Transverse colon (tissue), 4 donors: ENCODE measurements at regions not wholly inside any gene's neighbourhood (a gene's known extent, or its start where the extent isn't known, plus 50 kb on each side); places are given as distances from the start of the nearest gene placed in this dataset.

Experiments used
- DNase-seq: peaks from one replicate; pipeline ENCODE4 v3.0.0-alpha.2; 2019
- H3K27ac ChIP-seq, 4 donors: fragments of 200-600 bp; sonication (generic); 2 replicates each; pipeline ENCODE4 v1.5.1; 2016 to 2018; ENCODE audit warnings: inconsistent platforms in 4 of 4
- H3K27me3 ChIP-seq: fragments of 200-600 bp; sonication (generic); 2 replicates; pipeline ENCODE4 v1.5.1; 2017; ENCODE audit warnings: inconsistent platforms
- H3K36me3 ChIP-seq, 4 donors: fragments of 200-600 bp; sonication (generic); 2 replicates each; pipeline ENCODE4 v1.5.1; 2017 to 2019; ENCODE audit warnings: inconsistent platforms in 4 of 4
- H3K4me1 ChIP-seq, 4 donors: fragments of 200-600 bp; sonication (generic); 2 replicates each; pipeline ENCODE4 v1.5.1; 2017 to 2020; ENCODE audit warnings: inconsistent platforms in 4 of 4
- H3K4me3 ChIP-seq, 4 donors: fragments of 200-600 bp; sonication (generic); 1 replicate in 1 of 4; 2 replicates in 3 of 4; pipeline versions ENCODE4 v1.5.1 to v1.6.1; 2017 to 2019; ENCODE audit warnings: inconsistent platforms in 4 of 4
- H3K9me3 ChIP-seq, 2 donors: fragments of 200-600 bp; sonication (generic); 2 replicates each; pipeline ENCODE4 v1.5.1; 2017 to 2019; ENCODE audit warnings: inconsistent platforms in 2 of 2
- CTCF ChIP-seq, 5 experiments: fragments of 200-600 bp in 3 of 5; fragments of 450-650 bp in 2 of 5; sonication (generic) in 3 of 5; IDR thresholded peaks; 1 replicate in 2 of 5; 2 replicates in 3 of 5; pipeline ENCODE4 v1.5.1; 2016 to 2017; ENCODE audit warnings: antibody characterized with exemption in 5 of 5, inconsistent platforms in 3 of 5, mild to moderate bottlenecking in 2 of 5, moderate library complexity in 1 of 5
- EP300 ChIP-seq: sonication (generic); formaldehyde crosslinking; IDR thresholded peaks from one replicate; pipeline ENCODE4 v1.6.1; 2017; ENCODE audit warnings: antibody characterized with exemption, low read depth
- POLR2A ChIP-seq: fragments of 450-650 bp; IDR thresholded peaks from one replicate; pipeline ENCODE4 v1.6.1; 2016; ENCODE audit warnings: antibody characterized with exemption, mild to moderate bottlenecking, moderate library complexity
- POLR2AphosphoS5 ChIP-seq, 3 donors: sonication (generic); formaldehyde crosslinking; IDR thresholded peaks; one replicate each; pipeline ENCODE4 v1.6.1; 2016; ENCODE audit warnings: antibody characterized with exemption in 3 of 3
- WGBS, 2 donors: methylation state at CpG; one replicate each; pipeline ENCODE4 v1.1.5; 2018; ENCODE audit warnings: low coverage in 1 of 2; 5-methylcytosine and 5-hydroxymethylcytosine counted together
- in situ Hi-C, 4 donors: fragments of 200-750 bp; cut with MboI; loops; one replicate each; pipeline versions ENCODE4 v1.15.0 to v1.15.1; 2017; ENCODE audit warnings: low sequenced_read_pairs in 3 of 4, low pct_ligation_motif_present in 1 of 4, low pct_unique_long_range_greater_than_20kb in 1 of 4
- intact Hi-C: fragments of 100-400 bp; cut with DNase I; formaldehyde crosslinking; loops from one replicate; pipeline ENCODE4 v1.15.1; 2023; ENCODE audit warnings: low total_unique reads

DNA sequence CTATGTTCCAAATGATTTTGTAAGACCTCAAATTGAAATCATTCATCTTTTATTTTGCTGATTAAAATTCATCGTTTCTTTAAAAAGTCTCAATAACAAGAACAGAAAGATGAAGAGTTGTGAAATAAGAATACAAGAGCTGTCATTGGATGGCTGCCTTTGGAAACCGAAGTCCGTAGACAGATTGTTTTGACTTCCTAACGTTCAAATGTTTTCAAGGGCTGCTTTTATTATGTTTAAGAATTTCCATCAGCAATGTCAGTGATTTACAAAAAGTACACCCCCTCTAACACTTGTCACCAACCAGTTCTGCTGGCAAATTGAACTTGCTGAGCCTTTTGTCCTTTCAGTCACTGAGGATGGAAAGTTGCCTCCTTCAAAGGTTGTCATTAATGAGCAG is 89.6 kb downstream of the KCNE4 start:
- H3K4me1 ChIP-seq: no peaks in the 10 kb centered on the region
- DNase-seq: no peak
- no peak overlapping the region for H3K27ac ChIP-seq
- in situ Hi-C loops (no loop called here), intact Hi-C loops (no loop called here)
- WGBS, 2 donors: 73 to 82% methylated on average over 4 of the region's 4 CpGs
- H3K36me3 ChIP-seq: no peaks in the 10 kb centered on the region
- H3K9me3 ChIP-seq: no peaks in the 10 kb centered on the region
- no peaks in the 10 kb centered on the region for H3K27me3 ChIP-seq
- TF ChIP-seq EP300 (no peak), CTCF (IDR thresholded peaks at IDR 0.05) (no peak), POLR2AphosphoS5 (IDR thresholded peaks at IDR 0.05) (no peak), POLR2A (no peak)
- no peak overlapping the region for H3K4me3 ChIP-seq

DNA sequence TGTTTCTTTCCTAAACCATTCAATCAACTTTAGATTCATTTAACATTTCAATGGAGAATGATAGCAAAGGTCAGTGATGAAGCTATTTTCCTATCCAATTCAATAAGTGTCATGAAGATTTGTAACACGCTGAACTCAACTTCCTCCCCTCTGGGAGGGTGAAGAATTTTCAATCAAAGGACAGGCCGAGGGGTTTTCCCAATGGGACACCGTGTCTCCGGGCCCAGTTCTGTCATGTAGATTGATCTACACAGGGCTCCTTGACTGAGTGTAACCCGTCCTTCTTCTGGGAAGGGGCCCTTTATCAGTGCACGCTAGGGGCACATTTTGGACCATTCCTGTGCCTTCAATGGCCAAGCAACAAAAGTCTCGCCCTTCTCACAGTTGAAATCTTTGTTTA is 90.1 kb downstream of the KCNE4 start:
- H3K9me3 ChIP-seq: no peaks in the 10 kb centered on the region
- no peaks in the 10 kb centered on the region for H3K4me1 ChIP-seq
- intact Hi-C loops: no loop called here
- H3K27me3 ChIP-seq: no peaks in the 10 kb centered on the region
- TF ChIP-seq POLR2A (no peak), POLR2AphosphoS5 (IDR thresholded peaks at IDR 0.05) (no peak), EP300 (no peak), CTCF (IDR thresholded peaks at IDR 0.05) (no peak)
- no peak for DNase-seq
- in situ Hi-C loops: no loop called here
- WGBS, 2 donors: 82% methylated on average over 7 of the region's 7 CpGs; no CpG with 5 or more reads in 1 of the 2 donors
- H3K4me3 ChIP-seq: no peak overlapping the region
- no peak overlapping the region for H3K27ac ChIP-seq
- no peaks in the 10 kb centered on the region for H3K36me3 ChIP-seq

DNA sequence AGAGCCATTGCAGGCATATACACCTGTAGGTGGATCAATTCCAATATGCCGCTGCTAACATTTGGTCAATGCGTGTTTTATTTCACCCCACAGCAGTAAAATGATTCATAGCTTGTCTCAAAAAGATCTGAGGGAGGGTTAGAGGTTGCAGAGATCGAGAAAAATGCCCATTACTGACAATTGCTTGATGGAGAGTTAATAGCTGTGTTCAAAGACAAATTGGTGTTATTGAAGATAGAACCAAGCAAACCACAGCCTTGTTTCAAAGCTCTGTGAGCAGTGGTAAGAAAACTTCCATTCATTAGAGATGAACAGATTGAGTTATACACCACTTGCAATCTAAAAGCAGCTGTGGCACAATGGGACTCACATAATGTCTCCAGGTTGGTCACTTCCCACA is 95.4 kb downstream of the KCNE4 start:
- H3K27me3 ChIP-seq: no peaks in the 10 kb centered on the region
- DNase-seq: no peak
- TF ChIP-seq POLR2A (no peak), EP300 (no peak), POLR2AphosphoS5 (IDR thresholded peaks at IDR 0.05) (no peak), CTCF (IDR thresholded peaks at IDR 0.05) (no peak)
- H3K36me3 ChIP-seq: no peaks in the 10 kb centered on the region
- no peaks in the 10 kb centered on the region for H3K9me3 ChIP-seq
- intact Hi-C loops (no loop called here), in situ Hi-C loops (no loop called here)
- no peak overlapping the region for H3K4me3 ChIP-seq
- H3K4me1 ChIP-seq: no peaks in the 10 kb centered on the region
- H3K27ac ChIP-seq: no peak overlapping the region
- 51% methylated on average over 3 of the region's 3 CpGs; no CpG with 5 or more reads in 1 of the 2 donors for WGBS, 2 donors

DNA sequence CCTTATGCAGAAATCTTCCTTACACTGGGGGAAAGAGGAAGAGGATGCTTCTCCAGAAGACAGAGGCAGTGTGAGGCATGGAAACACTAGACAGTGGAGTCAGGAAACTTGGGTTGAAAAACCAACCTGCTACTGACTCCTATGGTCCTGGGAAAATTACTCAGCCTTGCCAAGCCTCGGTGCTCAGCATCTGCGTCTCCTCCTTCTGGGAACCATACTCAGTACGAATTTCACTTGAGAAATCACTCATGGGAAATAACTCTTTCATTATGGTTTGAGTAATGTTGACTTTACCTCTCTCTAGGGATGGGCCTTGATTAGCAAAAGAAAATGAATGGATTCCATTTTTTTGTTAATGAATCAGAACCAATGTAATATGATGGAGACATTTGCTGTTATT is 96.5 kb downstream of the KCNE4 start:
- TF ChIP-seq POLR2AphosphoS5 (IDR thresholded peaks at IDR 0.05) (no peak), CTCF (IDR thresholded peaks at IDR 0.05) (no peak), EP300 (no peak), POLR2A (no peak)
- Histone ChIP-seq H3K4me1 (no peaks in the 10 kb centered on the region), H3K27me3 (no peaks in the 10 kb centered on the region), H3K9me3 (no peaks in the 10 kb centered on the region), H3K4me3 (no peak overlapping the region), H3K36me3 (no peaks in the 10 kb centered on the region), H3K27ac (no peak overlapping the region)
- in situ Hi-C loops: no loop called here
- no peak for DNase-seq
- 85% methylated on average over 3 of the region's 3 CpGs; no CpG with 5 or more reads in 1 of the 2 donors for WGBS, 2 donors
- intact Hi-C loops: no loop called here
